WTC11 (cell line): ENCODE measurements at regions not wholly inside any gene's neighbourhood (a gene's known extent, or its start where the extent isn't known, plus 50 kb on each side); places are given as distances from the start of the nearest gene placed in this dataset.

ENCODE experiments used
- ATAC-seq: fragments of 200-7000 bp; cut with Tn5 transposase; 2 replicates; pipeline ENCODE4 v1.10.0; 2021; ENCODE audit warnings: mild to moderate bottlenecking, moderate library complexity
- CTCF ChIA-PET: fragments of 300-600 bp; sonication (Branson Sonifier 250); formaldehyde crosslinking; loops from one replicate; lab custom pipeline; 2021; ENCODE audit warnings: antibody characterized with exemption; lab: Charles Lee
- POLR2A ChIA-PET: fragments of 350-600 bp; sonication (Branson Sonifier 250); formaldehyde crosslinking; loops from one replicate; lab custom pipeline; 2021; ENCODE audit warnings: antibody characterized with exemption; lab: Charles Lee
- DNase-seq: peaks from one replicate; pipeline ENCODE4 v3.0.0; 2021; ENCODE audit warnings: low spot score
- H3K27ac Mint-ChIP-seq: 2 replicates; pipeline ENCODE4 v1.8.0; 2021; ENCODE audit warnings: mixed read lengths
- H3K27me3 Mint-ChIP-seq: 2 replicates; pipeline ENCODE4 v1.8.0; 2021; ENCODE audit warnings: low read depth, mild to moderate bottlenecking, moderate library complexity, mixed read lengths
- H3K36me3 Mint-ChIP-seq: 2 replicates; pipeline ENCODE4 v1.8.0; 2021; ENCODE audit warnings: mixed read lengths
- H3K4me1 Mint-ChIP-seq: 2 replicates; pipeline ENCODE4 v1.8.0; 2022; ENCODE audit warnings: mixed read lengths
- H3K4me3 Mint-ChIP-seq: 2 replicates; pipeline ENCODE4 v1.8.0; 2021; ENCODE audit warnings: mild to moderate bottlenecking, moderate library complexity, mixed read lengths
- H3K9me3 Mint-ChIP-seq: 2 replicates; pipeline ENCODE4 v1.8.0; 2021; ENCODE audit warnings: mixed read lengths
- CREB1 ChIP-seq: sonication (generic); formaldehyde crosslinking; IDR thresholded peaks from 2 replicates; pipeline ENCODE4 v1.8.0; 2023; ENCODE audit warnings: mild to moderate bottlenecking, missing genetic modification reagents
- ELF4 ChIP-seq: sonication (generic); formaldehyde crosslinking; IDR thresholded peaks from 2 replicates; pipeline ENCODE4 v1.8.1; 2022; ENCODE audit warnings: low read depth, mild to moderate bottlenecking, moderate library complexity, missing genetic modification reagents
- ESRRA ChIP-seq: sonication (generic); formaldehyde crosslinking; IDR thresholded peaks from 2 replicates; pipeline ENCODE4 v1.8.1; 2022; ENCODE audit warnings: mild to moderate bottlenecking, missing genetic modification reagents, borderline replicate concordance
- FOXJ3 ChIP-seq: sonication (generic); formaldehyde crosslinking; IDR thresholded peaks from 2 replicates; pipeline ENCODE4 v1.9.0; 2021; ENCODE audit warnings: missing genetic modification reagents, mild to moderate bottlenecking, borderline replicate concordance
- FOXP1 ChIP-seq: sonication (generic); formaldehyde crosslinking; IDR thresholded peaks from 2 replicates; pipeline ENCODE4 v1.8.0; 2022; ENCODE audit warnings: missing genetic modification reagents, mild to moderate bottlenecking, moderate library complexity, borderline replicate concordance
- IRF2 ChIP-seq: sonication (generic); formaldehyde crosslinking; IDR thresholded peaks from 2 replicates; pipeline ENCODE4 v1.8.0; 2022; ENCODE audit warnings: low read depth, missing genetic modification reagents, borderline replicate concordance
- JUN ChIP-seq: sonication (generic); formaldehyde crosslinking; IDR thresholded peaks from 2 replicates; pipeline ENCODE4 v1.8.0; 2023; ENCODE audit warnings: mild to moderate bottlenecking, missing genetic modification reagents
- KAT7 ChIP-seq: sonication (generic); formaldehyde crosslinking; IDR thresholded peaks from 2 replicates; pipeline ENCODE4 v1.8.1; 2023; ENCODE audit warnings: missing genetic modification reagents, mild to moderate bottlenecking, borderline replicate concordance
- MYBL2 ChIP-seq: sonication (generic); formaldehyde crosslinking; IDR thresholded peaks from 2 replicates; pipeline ENCODE4 v1.8.1; 2023; ENCODE audit warnings: mild to moderate bottlenecking, moderate library complexity, missing genetic modification reagents
- NR3C1 ChIP-seq: sonication (generic); formaldehyde crosslinking; conservative IDR thresholded peaks from 2 replicates; pipeline ENCODE4 v1.8.1; 2023; ENCODE audit warnings: low read depth, mild to moderate bottlenecking, missing genetic modification reagents
- OVOL2 ChIP-seq: fragments of 250-450 bp; sonication (Bioruptor Pico); IDR thresholded peaks from 2 replicates; pipeline ENCODE4 v1.9.0; 2021; ENCODE audit warnings: mild to moderate bottlenecking, borderline replicate concordance
- ZNF121 ChIP-seq: sonication (generic); formaldehyde crosslinking; IDR thresholded peaks from 2 replicates; pipeline ENCODE4 v1.8.0; 2023; ENCODE audit warnings: missing genetic modification reagents
- ZNF138 ChIP-seq: sonication (generic); formaldehyde crosslinking; conservative IDR thresholded peaks from 2 replicates; pipeline ENCODE4 v1.8.1; 2022; ENCODE audit warnings: mild to moderate bottlenecking, moderate library complexity, missing genetic modification reagents
- TF ChIP-seq, protein P1 (sequence below): sonication (generic); formaldehyde crosslinking; conservative IDR thresholded peaks from 2 replicates; pipeline ENCODE4 v1.8.1; 2022; ENCODE audit warnings: mild to moderate bottlenecking, missing genetic modification reagents
- TF ChIP-seq, protein P2 (sequence below): sonication (generic); formaldehyde crosslinking; IDR thresholded peaks from 2 replicates; pipeline ENCODE4 v1.8.1; 2022; ENCODE audit warnings: missing genetic modification reagents, borderline replicate concordance
- TF ChIP-seq, protein P3 (sequence below): fragments of 250-450 bp; sonication (Bioruptor Pico); IDR thresholded peaks from 2 replicates; pipeline ENCODE4 v1.8.0; 2021; ENCODE audit warnings: mild to moderate bottlenecking
- TF ChIP-seq, protein P4 (sequence below): sonication (generic); formaldehyde crosslinking; IDR thresholded peaks from 2 replicates; pipeline ENCODE4 v1.8.0; 2022; ENCODE audit warnings: mild to moderate bottlenecking, missing genetic modification reagents
- TF ChIP-seq, protein P5 (sequence below): fragments of 250-450 bp; sonication (Bioruptor Pico); IDR thresholded peaks from 2 replicates; pipeline ENCODE4 v2.1.2; 2022; ENCODE audit warnings: mild to moderate bottlenecking, moderate library complexity
- TF ChIP-seq, protein P6 (sequence below): fragments of 250-450 bp; sonication (Bioruptor Pico); IDR thresholded peaks from 2 replicates; pipeline ENCODE4 v1.9.0; 2021; ENCODE audit warnings: moderate library complexity, mild to moderate bottlenecking, inconsistent platforms, borderline replicate concordance
- TF ChIP-seq, protein P7 (sequence below): sonication (generic); formaldehyde crosslinking; IDR thresholded peaks from 2 replicates; pipeline ENCODE4 v1.8.1; 2022; ENCODE audit warnings: low read depth, missing genetic modification reagents, borderline replicate concordance
- TF ChIP-seq, protein P8 (sequence below): sonication (generic); formaldehyde crosslinking; IDR thresholded peaks from 2 replicates; pipeline ENCODE4 v1.8.1; 2023; ENCODE audit warnings: mild to moderate bottlenecking, missing genetic modification reagents, moderate library complexity

DNA sequence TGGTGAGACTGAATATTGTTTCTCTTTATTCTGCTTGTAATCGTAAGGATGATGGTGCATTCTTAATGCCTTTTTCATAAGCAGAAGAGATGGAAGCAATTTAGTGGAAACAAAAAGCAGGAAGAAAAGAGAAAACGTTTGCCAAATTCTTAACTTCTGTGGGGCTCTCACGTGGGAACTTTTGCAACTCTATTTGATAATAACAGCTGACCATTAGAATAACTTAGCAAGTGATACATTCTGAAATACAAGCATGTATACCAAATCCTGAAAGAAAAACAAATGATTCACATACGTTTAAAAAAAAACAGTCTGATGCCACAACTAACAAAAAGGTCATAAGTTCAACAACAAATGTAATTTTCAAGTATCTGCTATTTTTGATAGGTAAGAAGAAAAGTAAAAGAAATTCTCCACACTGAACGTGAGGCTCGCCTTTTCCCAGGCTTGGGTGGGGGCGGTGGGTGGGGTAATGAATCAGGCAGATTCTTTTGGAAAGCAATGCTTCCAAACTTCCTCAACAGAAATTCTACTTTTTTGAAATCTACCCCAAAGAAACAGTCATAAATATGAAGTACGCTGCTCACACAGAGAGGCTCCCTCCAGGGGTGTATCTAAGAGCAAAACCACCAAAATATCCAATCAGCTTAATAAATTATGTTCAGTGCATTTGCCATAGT lies 446.2 kb upstream of the MGMT start (continued):
- TF ChIP-seq, protein P1, sequence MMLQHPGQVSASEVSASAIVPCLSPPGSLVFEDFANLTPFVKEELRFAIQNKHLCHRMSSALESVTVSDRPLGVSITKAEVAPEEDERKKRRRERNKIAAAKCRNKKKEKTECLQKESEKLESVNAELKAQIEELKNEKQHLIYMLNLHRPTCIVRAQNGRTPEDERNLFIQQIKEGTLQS (CRISPR knock-in tag): no peak
- TF ChIP-seq FOXP1 (CRISPR knock-in tag): no peak

DNA sequence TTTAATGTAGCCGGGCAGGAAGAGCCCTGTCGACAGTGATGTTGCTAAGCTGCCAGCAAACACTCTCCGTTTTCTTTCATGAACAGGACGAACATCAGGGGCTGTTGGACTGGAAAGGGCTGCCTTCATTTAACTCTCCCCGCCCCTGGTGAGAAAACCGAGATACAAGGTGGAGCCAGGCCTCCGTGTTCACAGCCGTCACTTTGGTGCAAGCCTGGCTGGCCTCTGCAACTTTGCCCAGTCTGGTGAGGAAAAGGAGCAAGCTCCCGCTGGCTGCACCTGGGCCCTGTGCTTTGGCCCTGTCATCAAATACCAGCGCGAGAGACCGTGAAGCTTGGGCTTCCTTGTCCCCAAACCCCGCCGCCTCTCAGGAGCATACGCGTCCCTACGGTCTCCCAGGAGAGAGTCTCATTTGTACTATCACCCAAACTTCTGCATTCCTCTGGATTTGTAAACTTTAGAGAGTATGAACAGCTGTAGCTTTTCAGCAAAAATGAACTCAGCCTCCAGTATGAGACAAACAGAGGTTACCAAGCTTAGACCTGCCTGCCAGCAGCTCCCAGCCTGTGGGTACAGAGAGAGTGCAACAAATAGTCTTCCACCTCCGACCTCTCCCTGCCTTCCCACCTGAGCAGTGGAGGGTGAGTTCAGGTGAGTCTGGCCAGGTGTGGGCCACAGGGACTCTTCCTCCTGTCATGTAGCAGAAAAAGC lies 445.3 kb upstream of the MGMT start:
- peak overlapping the region; percentile 86 for H3K27ac Mint-ChIP-seq

DNA sequence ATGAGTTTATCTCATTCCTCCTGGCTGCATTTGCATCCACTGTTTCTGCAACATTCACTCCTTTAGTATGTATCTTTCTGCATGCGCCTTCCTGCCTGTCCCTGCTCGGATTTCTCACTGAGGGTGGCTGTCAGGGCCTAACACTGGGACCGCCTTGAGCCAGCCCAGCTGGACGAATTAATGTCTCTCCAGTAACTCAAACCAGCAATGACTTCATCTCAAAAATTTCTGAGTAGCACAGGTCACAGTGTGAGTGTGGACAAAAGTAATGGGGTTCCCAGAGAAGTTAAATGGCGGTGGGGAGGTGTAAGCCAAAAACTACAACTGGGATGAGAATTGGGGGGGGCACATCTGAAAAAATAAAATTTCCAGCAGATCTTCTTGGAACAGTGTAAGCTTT lies 444.0 kb upstream of the MGMT start:
- POLR2A ChIA-PET: no interaction called here
- Mint-ChIP-seq H3K4me1 (peaks cover 56% of the 10 kb centered on the region), H3K9me3 (no peaks in the 10 kb centered on the region), H3K4me3 (no peak overlapping the region), H3K27me3 (peaks cover 2% of the 10 kb centered on the region; the same call in 1 of the 2 replicates), H3K36me3 (no peaks in the 10 kb centered on the region), H3K27ac (peak overlapping the region; percentile 60)
- ATAC-seq (no peak), DNase-seq (no peak)
- CTCF ChIA-PET: no interaction called here
- TF ChIP-seq, protein P2, sequence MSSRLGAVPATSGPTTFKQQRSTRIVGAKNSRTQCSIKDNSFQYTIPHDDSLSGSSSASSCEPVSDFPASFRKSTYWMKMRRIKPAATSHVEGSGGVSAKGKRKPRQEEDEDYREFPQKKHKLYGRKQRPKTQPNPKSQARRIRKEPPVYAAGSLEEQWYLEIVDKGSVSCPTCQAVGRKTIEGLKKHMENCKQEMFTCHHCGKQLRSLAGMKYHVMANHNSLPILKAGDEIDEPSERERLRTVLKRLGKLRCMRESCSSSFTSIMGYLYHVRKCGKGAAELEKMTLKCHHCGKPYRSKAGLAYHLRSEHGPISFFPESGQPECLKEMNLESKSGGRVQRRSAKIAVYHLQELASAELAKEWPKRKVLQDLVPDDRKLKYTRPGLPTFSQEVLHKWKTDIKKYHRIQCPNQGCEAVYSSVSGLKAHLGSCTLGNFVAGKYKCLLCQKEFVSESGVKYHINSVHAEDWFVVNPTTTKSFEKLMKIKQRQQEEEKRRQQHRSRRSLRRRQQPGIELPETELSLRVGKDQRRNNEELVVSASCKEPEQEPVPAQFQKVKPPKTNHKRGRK: no peak
- no peak for TF ChIP-seq CREB1 (CRISPR knock-in tag)
- TF ChIP-seq OVOL2 (CRISPR knock-in tag): no peak
- TF ChIP-seq NR3C1: no peak
- TF ChIP-seq, protein P3, sequence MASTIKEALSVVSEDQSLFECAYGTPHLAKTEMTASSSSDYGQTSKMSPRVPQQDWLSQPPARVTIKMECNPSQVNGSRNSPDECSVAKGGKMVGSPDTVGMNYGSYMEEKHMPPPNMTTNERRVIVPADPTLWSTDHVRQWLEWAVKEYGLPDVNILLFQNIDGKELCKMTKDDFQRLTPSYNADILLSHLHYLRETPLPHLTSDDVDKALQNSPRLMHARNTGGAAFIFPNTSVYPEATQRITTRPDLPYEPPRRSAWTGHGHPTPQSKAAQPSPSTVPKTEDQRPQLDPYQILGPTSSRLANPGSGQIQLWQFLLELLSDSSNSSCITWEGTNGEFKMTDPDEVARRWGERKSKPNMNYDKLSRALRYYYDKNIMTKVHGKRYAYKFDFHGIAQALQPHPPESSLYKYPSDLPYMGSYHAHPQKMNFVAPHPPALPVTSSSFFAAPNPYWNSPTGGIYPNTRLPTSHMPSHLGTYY (CRISPR knock-in tag): no peak
- TF ChIP-seq, protein P4, sequence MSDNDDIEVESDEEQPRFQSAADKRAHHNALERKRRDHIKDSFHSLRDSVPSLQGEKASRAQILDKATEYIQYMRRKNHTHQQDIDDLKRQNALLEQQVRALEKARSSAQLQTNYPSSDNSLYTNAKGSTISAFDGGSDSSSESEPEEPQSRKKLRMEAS (CRISPR knock-in tag): no peak
- TF ChIP-seq ELF4: no peak
- TF ChIP-seq ZNF138: no peak
- TF ChIP-seq KAT7 (CRISPR knock-in tag): no peak
- TF ChIP-seq JUN (CRISPR knock-in tag): no peak
- TF ChIP-seq, protein P5, sequence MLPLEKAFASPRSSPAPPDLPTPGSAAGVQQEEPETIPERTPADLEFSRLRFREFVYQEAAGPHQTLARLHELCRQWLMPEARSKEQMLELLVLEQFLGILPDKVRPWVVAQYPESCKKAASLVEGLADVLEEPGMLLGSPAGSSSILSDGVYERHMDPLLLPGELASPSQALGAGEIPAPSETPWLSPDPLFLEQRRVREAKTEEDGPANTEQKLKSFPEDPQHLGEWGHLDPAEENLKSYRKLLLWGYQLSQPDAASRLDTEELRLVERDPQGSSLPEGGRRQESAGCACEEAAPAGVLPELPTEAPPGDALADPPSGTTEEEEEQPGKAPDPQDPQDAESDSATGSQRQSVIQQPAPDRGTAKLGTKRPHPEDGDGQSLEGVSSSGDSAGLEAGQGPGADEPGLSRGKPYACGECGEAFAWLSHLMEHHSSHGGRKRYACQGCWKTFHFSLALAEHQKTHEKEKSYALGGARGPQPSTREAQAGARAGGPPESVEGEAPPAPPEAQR (CRISPR knock-in tag): no peak

More for the DNA sequence above, 445.3 kb upstream of the MGMT start:
- ChIA-PET POLR2A (no interaction called here), CTCF (interaction anchor here (0.8 to 0.9 kb wide), 2 partner anchors 9 to 637 kb away, joined by 3 to 4 read pairs; no protein-coding TSS in a partner anchor)
- peak; percentile 75 for ATAC-seq
- Mint-ChIP-seq H3K9me3 (no peaks in the 10 kb centered on the region), H3K4me3 (peak overlapping the region; percentile 33), H3K36me3 (no peaks in the 10 kb centered on the region), H3K27me3 (peaks cover 2% of the 10 kb centered on the region; the same call in 1 of the 2 replicates), H3K4me1 (peaks cover 56% of the 10 kb centered on the region)
- peak; percentile 57 for DNase-seq
- TF ChIP-seq FOXJ3 (CRISPR knock-in tag): no peak
- TF ChIP-seq, protein P6, sequence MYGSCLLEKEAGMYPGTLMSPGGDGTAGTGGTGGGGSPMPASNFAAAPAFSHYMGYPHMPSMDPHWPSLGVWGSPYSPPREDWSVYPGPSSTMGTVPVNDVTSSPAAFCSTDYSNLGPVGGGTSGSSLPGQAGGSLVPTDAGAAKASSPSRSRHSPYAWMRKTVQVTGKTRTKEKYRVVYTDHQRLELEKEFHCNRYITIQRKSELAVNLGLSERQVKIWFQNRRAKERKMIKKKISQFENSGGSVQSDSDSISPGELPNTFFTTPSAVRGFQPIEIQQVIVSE: no peak
- peak; percentile 65; the same call in 1 of the 2 replicates for TF ChIP-seq ZNF121 (CRISPR knock-in tag)
- TF ChIP-seq, protein P4 (CRISPR knock-in tag): 0 out of 2 replicates have a peak, but pooled peaks have one; percentile 25
- TF ChIP-seq ESRRA (CRISPR knock-in tag): no peak
- TF ChIP-seq, protein P7, sequence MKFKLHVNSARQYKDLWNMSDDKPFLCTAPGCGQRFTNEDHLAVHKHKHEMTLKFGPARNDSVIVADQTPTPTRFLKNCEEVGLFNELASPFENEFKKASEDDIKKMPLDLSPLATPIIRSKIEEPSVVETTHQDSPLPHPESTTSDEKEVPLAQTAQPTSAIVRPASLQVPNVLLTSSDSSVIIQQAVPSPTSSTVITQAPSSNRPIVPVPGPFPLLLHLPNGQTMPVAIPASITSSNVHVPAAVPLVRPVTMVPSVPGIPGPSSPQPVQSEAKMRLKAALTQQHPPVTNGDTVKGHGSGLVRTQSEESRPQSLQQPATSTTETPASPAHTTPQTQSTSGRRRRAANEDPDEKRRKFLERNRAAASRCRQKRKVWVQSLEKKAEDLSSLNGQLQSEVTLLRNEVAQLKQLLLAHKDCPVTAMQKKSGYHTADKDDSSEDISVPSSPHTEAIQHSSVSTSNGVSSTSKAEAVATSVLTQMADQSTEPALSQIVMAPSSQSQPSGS (CRISPR knock-in tag): no peak
- TF ChIP-seq MYBL2 (CRISPR knock-in tag): no peak
- no peak for TF ChIP-seq ZNF138
- TF ChIP-seq, protein P8, sequence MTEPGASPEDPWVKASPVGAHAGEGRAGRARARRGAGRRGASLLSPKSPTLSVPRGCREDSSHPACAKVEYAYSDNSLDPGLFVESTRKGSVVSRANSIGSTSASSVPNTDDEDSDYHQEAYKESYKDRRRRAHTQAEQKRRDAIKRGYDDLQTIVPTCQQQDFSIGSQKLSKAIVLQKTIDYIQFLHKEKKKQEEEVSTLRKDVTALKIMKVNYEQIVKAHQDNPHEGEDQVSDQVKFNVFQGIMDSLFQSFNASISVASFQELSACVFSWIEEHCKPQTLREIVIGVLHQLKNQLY (CRISPR knock-in tag): no peak
- TF ChIP-seq IRF2 (CRISPR knock-in tag): no peak
